HepG2 (cell line): ENCODE measurements at regions not wholly inside any gene's neighbourhood (a gene's known extent, or its start where the extent isn't known, plus 50 kb on each side); places are given as distances from the start of the nearest gene placed in this dataset.

ENCODE experiments used
- ATM ChIP-seq: fragments of 450-650 bp; IDR thresholded peaks from 2 replicates; pipeline ENCODE4 v1.7.1; 2017; ENCODE audit warnings: mild to moderate bottlenecking, borderline replicate concordance
- KLF12 ChIP-seq: sonication (generic); formaldehyde crosslinking; IDR thresholded peaks from 2 replicates; pipeline ENCODE4 v1.4.0; 2020; ENCODE audit warnings: missing genetic modification reagents, borderline replicate concordance
- MAFK ChIP-seq, 2 experiments: IDR thresholded peaks in 1 of 2; conservative IDR thresholded peaks in 1 of 2; 2 replicates each; pipeline ENCODE4 v1.6.1; 2011; ENCODE audit warnings: improper control_type of control experiment in 2 of 2, low read length in 2 of 2
- POLR2A ChIP-seq, 2 experiments: IDR thresholded peaks; 2 replicates each; pipeline ENCODE4 v1.6.1; 2011; ENCODE audit warnings: low read depth in 2 of 2, low read length in 2 of 2, mild to moderate bottlenecking in 1 of 2, moderate library complexity in 1 of 2; ENCODE audit not compliant: insufficient read depth in 1 of 2
- POLR2AphosphoS5 ChIP-seq: IDR thresholded peaks from 2 replicates; pipeline ENCODE4 v1.6.1; 2012; ENCODE audit warnings: low read depth, low read length
- SOX6 ChIP-seq, 2 experiments: fragments of 450-650 bp in 1 of 2; sonication (generic) in 1 of 2; formaldehyde crosslinking in 1 of 2; IDR thresholded peaks; 2 replicates each; pipeline versions ENCODE4 v1.4.0 to v1.6.1; 2017 to 2020; ENCODE audit warnings: antibody characterized with exemption in 1 of 2, mild to moderate bottlenecking in 1 of 2, missing genetic modification reagents in 1 of 2
- TP53 ChIP-seq: sonication (generic); formaldehyde crosslinking; conservative IDR thresholded peaks from 2 replicates; pipeline ENCODE4 v1.4.0; 2020; ENCODE audit warnings: missing genetic modification reagents
- ZBTB1 ChIP-seq: sonication (generic); formaldehyde crosslinking; IDR thresholded peaks from 2 replicates; pipeline ENCODE4 v1.4.0; 2020; ENCODE audit warnings: missing genetic modification reagents, borderline replicate concordance
- TF ChIP-seq, protein P1 (sequence below): sonication (generic); formaldehyde crosslinking; IDR thresholded peaks from 2 replicates; pipeline ENCODE4 v1.5.0; 2020; ENCODE audit warnings: mild to moderate bottlenecking, missing genetic modification reagents, moderate library complexity
- TF ChIP-seq, protein P2 (sequence below): sonication (generic); formaldehyde crosslinking; IDR thresholded peaks from 2 replicates; pipeline ENCODE4 v1.8.0; 2022; ENCODE audit warnings: mild to moderate bottlenecking, missing genetic modification reagents; ENCODE audit not compliant: insufficient replicate concordance
- TF ChIP-seq, protein P3 (sequence below): sonication (generic); formaldehyde crosslinking; IDR thresholded peaks from 2 replicates; pipeline ENCODE4 v1.9.0; 2021; ENCODE audit warnings: mild to moderate bottlenecking, missing genetic modification reagents
- TF ChIP-seq, protein P4 (sequence below), 2 experiments: IDR thresholded peaks; 2 replicates each; pipeline ENCODE4 v1.6.1; 2011 to 2012; ENCODE audit warnings: low read length in 2 of 2, borderline replicate concordance in 1 of 2, low read depth in 1 of 2, mild to moderate bottlenecking in 1 of 2, moderate library complexity in 1 of 2

DNA sequence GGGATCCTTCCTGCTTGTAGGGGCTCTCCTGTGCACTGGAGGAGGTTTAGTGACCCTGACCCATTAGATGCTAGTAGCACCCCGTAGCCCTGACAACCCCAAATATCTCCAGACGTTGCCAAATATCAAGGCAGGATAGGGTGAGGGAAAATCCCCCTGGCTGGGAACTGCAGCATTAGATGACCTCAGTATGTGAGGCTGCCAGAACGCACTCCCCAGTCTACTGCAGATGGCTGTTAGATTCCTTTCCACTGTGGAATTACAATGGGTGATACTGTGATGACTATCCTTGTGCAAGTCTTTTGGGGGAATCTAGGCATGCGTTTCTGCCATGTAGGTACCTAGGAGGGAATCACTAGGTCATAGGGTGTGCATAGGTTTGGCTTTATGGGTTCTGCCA is 226.3 kb upstream of the KCNG1 start:
- TF ChIP-seq SOX6 (IDR thresholded peaks at IDR 0.05) (no peak), SOX6 (CRISPR knock-in tag; IDR thresholded peaks at IDR 0.05) (no peak), KLF12 (CRISPR knock-in tag) (no peak), ZBTB1 (CRISPR knock-in tag) (no peak), ATM (no peak), POLR2A (IDR thresholded peaks at IDR 0.05; ENCODE audit: insufficient read depth in 1 of 2, low read depth in 2 of 2, low read length in 2 of 2) (no peak), TP53 (CRISPR knock-in tag) (no peak), MAFK (conservative IDR thresholded peaks at IDR 0.05 in 1 of 2, IDR thresholded peaks at IDR 0.05 in 1 of 2; ENCODE audit: low read length in 2 of 2) (no peak), POLR2AphosphoS5 (no peak)
- TF ChIP-seq, protein P1, sequence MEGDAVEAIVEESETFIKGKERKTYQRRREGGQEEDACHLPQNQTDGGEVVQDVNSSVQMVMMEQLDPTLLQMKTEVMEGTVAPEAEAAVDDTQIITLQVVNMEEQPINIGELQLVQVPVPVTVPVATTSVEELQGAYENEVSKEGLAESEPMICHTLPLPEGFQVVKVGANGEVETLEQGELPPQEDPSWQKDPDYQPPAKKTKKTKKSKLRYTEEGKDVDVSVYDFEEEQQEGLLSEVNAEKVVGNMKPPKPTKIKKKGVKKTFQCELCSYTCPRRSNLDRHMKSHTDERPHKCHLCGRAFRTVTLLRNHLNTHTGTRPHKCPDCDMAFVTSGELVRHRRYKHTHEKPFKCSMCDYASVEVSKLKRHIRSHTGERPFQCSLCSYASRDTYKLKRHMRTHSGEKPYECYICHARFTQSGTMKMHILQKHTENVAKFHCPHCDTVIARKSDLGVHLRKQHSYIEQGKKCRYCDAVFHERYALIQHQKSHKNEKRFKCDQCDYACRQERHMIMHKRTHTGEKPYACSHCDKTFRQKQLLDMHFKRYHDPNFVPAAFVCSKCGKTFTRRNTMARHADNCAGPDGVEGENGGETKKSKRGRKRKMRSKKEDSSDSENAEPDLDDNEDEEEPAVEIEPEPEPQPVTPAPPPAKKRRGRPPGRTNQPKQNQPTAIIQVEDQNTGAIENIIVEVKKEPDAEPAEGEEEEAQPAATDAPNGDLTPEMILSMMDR = no peak
- TF ChIP-seq, protein P2, sequence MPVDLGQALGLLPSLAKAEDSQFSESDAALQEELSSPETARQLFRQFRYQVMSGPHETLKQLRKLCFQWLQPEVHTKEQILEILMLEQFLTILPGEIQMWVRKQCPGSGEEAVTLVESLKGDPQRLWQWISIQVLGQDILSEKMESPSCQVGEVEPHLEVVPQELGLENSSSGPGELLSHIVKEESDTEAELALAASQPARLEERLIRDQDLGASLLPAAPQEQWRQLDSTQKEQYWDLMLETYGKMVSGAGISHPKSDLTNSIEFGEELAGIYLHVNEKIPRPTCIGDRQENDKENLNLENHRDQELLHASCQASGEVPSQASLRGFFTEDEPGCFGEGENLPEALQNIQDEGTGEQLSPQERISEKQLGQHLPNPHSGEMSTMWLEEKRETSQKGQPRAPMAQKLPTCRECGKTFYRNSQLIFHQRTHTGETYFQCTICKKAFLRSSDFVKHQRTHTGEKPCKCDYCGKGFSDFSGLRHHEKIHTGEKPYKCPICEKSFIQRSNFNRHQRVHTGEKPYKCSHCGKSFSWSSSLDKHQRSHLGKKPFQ (CRISPR knock-in tag) = no peak
- TF ChIP-seq, protein P3, sequence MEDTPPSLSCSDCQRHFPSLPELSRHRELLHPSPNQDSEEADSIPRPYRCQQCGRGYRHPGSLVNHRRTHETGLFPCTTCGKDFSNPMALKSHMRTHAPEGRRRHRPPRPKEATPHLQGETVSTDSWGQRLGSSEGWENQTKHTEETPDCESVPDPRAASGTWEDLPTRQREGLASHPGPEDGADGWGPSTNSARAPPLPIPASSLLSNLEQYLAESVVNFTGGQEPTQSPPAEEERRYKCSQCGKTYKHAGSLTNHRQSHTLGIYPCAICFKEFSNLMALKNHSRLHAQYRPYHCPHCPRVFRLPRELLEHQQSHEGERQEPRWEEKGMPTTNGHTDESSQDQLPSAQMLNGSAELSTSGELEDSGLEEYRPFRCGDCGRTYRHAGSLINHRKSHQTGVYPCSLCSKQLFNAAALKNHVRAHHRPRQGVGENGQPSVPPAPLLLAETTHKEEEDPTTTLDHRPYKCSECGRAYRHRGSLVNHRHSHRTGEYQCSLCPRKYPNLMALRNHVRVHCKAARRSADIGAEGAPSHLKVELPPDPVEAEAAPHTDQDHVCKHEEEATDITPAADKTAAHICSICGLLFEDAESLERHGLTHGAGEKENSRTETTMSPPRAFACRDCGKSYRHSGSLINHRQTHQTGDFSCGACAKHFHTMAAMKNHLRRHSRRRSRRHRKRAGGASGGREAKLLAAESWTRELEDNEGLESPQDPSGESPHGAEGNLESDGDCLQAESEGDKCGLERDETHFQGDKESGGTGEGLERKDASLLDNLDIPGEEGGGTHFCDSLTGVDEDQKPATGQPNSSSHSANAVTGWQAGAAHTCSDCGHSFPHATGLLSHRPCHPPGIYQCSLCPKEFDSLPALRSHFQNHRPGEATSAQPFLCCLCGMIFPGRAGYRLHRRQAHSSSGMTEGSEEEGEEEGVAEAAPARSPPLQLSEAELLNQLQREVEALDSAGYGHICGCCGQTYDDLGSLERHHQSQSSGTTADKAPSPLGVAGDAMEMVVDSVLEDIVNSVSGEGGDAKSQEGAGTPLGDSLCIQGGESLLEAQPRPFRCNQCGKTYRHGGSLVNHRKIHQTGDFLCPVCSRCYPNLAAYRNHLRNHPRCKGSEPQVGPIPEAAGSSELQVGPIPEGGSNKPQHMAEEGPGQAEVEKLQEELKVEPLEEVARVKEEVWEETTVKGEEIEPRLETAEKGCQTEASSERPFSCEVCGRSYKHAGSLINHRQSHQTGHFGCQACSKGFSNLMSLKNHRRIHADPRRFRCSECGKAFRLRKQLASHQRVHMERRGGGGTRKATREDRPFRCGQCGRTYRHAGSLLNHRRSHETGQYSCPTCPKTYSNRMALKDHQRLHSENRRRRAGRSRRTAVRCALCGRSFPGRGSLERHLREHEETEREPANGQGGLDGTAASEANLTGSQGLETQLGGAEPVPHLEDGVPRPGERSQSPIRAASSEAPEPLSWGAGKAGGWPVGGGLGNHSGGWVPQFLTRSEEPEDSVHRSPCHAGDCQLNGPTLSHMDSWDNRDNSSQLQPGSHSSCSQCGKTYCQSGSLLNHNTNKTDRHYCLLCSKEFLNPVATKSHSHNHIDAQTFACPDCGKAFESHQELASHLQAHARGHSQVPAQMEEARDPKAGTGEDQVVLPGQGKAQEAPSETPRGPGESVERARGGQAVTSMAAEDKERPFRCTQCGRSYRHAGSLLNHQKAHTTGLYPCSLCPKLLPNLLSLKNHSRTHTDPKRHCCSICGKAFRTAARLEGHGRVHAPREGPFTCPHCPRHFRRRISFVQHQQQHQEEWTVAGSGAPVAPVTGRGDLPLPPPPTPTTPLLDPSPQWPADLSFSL (CRISPR knock-in tag) = no peak
- TF ChIP-seq, protein P4, sequence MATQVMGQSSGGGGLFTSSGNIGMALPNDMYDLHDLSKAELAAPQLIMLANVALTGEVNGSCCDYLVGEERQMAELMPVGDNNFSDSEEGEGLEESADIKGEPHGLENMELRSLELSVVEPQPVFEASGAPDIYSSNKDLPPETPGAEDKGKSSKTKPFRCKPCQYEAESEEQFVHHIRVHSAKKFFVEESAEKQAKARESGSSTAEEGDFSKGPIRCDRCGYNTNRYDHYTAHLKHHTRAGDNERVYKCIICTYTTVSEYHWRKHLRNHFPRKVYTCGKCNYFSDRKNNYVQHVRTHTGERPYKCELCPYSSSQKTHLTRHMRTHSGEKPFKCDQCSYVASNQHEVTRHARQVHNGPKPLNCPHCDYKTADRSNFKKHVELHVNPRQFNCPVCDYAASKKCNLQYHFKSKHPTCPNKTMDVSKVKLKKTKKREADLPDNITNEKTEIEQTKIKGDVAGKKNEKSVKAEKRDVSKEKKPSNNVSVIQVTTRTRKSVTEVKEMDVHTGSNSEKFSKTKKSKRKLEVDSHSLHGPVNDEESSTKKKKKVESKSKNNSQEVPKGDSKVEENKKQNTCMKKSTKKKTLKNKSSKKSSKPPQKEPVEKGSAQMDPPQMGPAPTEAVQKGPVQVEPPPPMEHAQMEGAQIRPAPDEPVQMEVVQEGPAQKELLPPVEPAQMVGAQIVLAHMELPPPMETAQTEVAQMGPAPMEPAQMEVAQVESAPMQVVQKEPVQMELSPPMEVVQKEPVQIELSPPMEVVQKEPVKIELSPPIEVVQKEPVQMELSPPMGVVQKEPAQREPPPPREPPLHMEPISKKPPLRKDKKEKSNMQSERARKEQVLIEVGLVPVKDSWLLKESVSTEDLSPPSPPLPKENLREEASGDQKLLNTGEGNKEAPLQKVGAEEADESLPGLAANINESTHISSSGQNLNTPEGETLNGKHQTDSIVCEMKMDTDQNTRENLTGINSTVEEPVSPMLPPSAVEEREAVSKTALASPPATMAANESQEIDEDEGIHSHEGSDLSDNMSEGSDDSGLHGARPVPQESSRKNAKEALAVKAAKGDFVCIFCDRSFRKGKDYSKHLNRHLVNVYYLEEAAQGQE (IDR thresholded peaks at IDR 0.05; ENCODE audit: borderline replicate concordance in 1 of 2, low read depth in 1 of 2, low read length in 2 of 2) = no peak
